IPS-NIHi7 (cell line): ENCODE measurements at regions not wholly inside any gene's neighbourhood (a gene's known extent, or its start where the extent isn't known, plus 50 kb on each side); places are given as distances from the start of the nearest gene placed in this dataset.
"Not testable (repeated sequence)": the region's sequence is repeated elsewhere in the genome, so short reads cannot be mapped to it uniquely, and the experiment has no call there.

Source experiments
- DNase-seq: peaks from one replicate; pipeline ENCODE4 v3.0.0; 2012; ENCODE audit warnings: mixed read lengths; ENCODE audit errors: extremely low spot score

GRCh38 chr1:73065339-73066041, 783.2 kb upstream of the NEGR1 start:
- DNase-seq: peak; percentile 50

GRCh38 chr1:73056826-73057225, 774.5 kb upstream of the NEGR1 start:
- DNase-seq: no peak

DNA sequence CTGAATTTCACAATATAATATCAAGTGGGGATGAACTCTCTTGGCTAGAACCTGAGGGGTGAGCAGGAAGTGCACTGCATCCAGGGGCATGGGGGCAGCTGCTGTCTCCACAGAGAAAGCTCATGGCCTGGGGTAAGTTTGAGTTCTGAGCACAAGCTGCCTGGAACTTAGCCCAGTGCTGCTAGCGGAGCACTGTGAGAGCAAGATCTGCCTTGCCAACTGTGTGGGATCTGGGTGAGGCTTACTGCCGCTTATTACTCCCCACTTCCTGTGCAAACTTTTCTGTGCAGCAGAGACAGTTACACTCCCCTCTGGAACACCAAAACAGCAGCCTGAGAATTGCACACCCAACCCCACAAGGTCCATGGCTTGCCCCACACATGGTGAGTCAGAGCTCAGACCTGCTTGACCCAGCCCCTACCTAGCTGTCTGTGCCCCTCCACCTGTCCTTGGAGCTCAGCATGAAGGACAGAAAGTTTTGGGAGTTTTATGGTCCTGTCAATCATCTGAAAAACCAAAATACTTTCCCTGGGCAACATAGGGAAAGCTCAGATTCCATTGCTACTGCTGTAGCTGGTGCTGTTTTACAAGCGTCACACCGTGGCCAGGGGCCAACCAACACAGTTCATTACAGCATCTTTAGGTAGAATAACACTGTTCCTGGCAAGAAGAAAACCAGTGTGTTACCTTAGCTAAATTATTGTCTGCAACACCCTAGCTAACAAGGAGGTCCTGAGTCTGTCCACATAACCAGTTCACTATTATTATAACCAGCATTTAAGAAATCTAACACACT, 762.1 kb upstream of the NEGR1 start:
- DNase-seq: no peak

DNA sequence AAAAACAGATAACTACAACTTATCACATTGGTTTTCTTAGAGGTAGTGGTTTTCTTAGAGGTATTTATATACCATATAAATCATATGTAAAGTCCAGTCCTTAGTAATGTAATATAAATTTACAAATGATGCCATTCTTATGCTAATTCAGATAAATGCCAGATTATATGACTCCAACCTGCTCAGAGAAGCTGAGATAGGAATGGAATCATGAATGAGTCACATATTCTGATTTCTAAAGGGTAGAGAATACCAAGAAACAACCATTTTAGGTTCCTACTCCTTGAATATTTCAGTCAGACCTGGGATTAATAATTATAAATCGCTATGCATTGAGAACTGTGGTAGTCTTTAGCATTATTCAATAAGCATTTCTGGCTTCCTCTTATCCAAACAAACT, 760.1 kb upstream of the NEGR1 start:
- DNase-seq: no peak

- no peak for DNase-seq
Measured at GRCh38 chr1:73040811-73041210, 758.5 kb upstream of the NEGR1 start.

- no peak for DNase-seq
Measured at GRCh38 chr1:73034271-73034670, 751.9 kb upstream of the NEGR1 start.

DNA sequence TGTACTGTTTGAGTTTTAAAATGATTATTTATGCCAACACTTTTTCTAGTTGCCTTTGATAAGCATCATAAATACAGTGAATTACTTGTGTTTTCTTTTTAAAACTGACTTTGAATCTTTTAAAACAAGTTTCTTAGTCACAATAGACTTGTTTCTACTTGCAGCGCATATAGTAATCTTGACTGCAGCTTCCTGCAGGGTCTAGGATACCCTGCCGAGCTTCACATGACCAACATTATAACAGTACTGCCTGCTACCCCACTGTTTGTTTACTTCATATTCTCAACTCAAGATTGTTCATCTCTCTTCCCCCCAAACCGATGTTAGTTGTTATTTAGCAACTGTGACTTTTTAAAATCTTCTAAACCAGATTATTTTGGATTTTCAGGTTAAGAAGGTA, 751.3 kb upstream of the NEGR1 start:
- DNase-seq: no peak

- DNase-seq: no peak
Measured at GRCh38 chr1:73029571-73029970, 747.2 kb upstream of the NEGR1 start.

GRCh38 chr1:73026114-73026513, 743.8 kb upstream of the NEGR1 start:
- DNase-seq: no peak

DNA sequence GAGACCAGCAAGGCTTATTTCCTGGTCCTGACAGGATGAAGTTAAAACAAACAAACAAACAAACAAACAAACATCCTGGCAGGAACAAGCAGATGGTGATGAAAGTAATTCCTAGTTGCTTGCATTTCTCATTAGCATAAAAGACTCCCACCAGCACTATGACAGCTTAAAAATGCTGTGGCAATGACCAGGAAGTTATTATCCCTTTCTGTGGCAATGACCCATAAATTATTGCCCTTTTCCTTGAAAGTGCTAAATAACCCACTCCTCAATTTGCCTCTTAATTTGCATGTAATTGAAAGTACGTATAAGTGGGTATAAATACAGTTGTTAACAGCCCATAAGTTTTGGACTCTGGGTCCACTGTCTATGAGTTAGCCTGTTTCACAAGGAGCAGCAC, 727.6 kb upstream of the NEGR1 start:
- no peak for DNase-seq

- no peak for DNase-seq
Measured at GRCh38 chr1:73009311-73009710, 727.0 kb upstream of the NEGR1 start.

- no peak for DNase-seq
Measured at GRCh38 chr1:72997624-72998023, 715.3 kb upstream of the NEGR1 start.

GRCh38 chr1:72997041-72997440, 714.7 kb upstream of the NEGR1 start:
- DNase-seq: no peak

- not testable (repeated sequence) for DNase-seq
Measured at GRCh38 chr1:72987871-72988270, 705.5 kb upstream of the NEGR1 start.

- DNase-seq: no peak
Measured at GRCh38 chr1:72986591-72987290, 704.4 kb upstream of the NEGR1 start.

GRCh38 chr1:72985024-72985423, 702.7 kb upstream of the NEGR1 start:
- DNase-seq: not testable (repeated sequence)

DNA sequence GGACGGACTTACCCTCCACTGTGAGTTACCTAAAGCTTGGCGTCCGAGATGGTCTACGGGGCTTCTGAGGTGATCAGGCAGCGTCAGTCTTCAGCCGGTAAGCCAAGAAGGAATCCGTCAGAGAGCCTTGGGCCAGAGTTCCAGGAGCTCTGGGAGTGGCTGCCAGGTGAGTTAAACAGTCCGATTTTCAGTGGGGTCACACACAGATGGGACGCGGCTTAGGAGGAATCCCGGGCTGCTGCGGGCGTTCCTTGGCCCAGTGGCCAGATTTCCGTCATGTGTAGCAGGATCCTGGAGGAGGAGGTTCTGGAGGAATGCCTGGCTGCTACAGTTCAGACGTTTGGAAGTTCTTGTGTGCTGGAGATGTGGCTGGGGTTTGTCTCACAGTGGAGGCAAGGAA, 700.7 kb upstream of the NEGR1 start:
- not testable (repeated sequence) for DNase-seq

DNA sequence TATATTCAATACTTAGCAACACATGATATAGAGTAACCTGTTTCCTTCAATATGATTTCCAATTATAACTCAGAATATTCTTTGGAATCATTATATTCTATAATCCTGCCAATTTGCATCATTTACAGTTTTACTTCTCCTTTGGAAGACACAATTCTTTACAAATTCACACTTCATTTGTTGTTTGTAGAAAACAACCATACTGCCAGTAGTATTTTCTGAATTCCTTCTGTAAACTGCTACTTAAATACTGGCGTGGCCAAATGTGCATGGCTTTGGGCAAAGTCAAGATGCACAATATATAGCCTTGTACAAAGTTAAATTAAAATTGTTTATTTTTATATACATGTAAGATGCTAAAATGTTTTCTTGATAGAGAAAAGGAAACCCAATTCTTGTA, 687.1 kb upstream of the NEGR1 start:
- no peak for DNase-seq

DNA sequence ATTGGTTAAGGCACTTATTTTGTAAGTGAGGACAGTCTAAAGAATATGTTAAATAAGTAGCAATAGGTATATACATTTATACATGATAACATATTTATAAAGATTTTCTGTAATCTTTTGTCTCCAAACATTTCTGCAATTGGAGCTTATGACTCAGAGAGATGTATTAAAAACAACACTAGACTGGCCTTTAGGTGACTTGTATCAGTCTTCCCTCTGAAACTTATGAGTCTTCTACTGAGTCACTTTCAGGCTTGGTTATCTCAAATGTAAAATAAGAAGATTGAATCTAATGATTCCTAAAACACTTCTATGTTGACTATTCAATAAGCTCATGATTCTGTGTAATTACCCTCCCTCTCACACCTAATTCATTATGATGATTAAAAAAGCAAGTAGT, 672.6 kb upstream of the NEGR1 start:
- no peak for DNase-seq

GRCh38 chr1:72950900-72951299, 668.6 kb upstream of the NEGR1 start:
- not testable (repeated sequence) for DNase-seq

DNA sequence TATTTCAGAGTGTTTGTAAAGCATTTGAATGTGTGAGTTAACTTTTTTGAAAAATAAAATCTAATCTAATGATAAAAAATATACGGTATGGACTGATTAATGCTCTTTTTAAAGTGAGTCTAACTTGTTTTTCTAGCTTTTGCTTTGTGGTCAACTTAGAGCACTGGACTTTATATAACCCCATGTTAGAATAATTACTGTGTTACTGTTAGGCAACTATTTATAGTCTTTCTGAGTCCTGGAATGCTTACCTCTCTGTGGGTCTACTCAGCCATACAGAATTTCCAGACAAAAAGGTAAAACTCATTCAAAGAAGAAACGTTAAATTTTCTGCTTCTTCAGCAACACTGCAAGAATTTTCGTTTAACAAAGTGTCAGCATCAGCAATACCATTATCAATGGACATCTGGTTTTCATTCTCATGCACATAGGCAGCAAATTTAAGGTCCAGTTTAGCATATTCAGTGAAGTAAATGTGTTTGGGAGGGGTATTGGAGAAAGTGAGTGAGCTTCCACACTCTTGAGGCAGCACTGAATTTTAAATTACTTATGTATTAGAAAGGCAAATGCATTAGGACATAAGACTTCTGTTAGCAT, 664.7 kb upstream of the NEGR1 start:
- no peak for DNase-seq

DNA sequence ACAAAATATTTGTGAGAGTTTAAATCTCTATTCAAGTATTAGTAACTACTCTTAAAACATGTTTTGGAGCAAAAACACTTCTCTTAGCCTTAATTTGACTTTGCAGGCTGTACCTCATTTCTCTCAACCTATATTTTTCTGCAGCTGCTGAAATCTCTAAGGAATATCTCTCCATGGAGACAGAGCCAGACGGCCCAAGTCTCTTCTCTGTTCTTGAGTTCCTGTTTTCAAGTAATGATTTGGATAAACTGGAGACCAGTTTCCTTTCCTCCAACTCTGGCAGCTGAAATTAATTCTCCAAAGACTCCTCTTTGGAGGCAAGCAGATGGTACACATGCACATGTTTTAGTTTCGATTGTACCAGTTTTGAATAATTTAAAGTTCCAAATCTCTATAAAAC, 659.7 kb upstream of the NEGR1 start:
- no peak for DNase-seq
